Vagina (tissue), 2 donors: ENCODE measurements at regions not wholly inside any gene's neighbourhood (a gene's known extent, or its start where the extent isn't known, plus 50 kb on each side); places are given as distances from the start of the nearest gene placed in this dataset.

ENCODE experiments used
- CTCF ChIP-seq, 3 experiments: fragments of 450-650 bp in 2 of 3; fragments of 200-600 bp in 1 of 3; sonication (generic) in 1 of 3; IDR thresholded peaks; one replicate each; pipeline ENCODE4 v1.5.1; 2017 to 2019; ENCODE audit warnings: antibody characterized with exemption in 3 of 3, mild to moderate bottlenecking in 2 of 3, moderate library complexity in 2 of 3
- POLR2A ChIP-seq, 2 donors: fragments of 450-650 bp; IDR thresholded peaks; one replicate each; pipeline ENCODE4 v1.6.1; 2017; ENCODE audit warnings: antibody characterized with exemption in 2 of 2, mild to moderate bottlenecking in 2 of 2, moderate library complexity in 2 of 2
- POLR2AphosphoS5 ChIP-seq, 2 donors: sonication (generic); formaldehyde crosslinking; IDR thresholded peaks; one replicate each; pipeline ENCODE4 v1.9.0; 2017; ENCODE audit warnings: antibody characterized with exemption in 2 of 2, mild to moderate bottlenecking in 2 of 2, low read depth in 1 of 2; ENCODE audit not compliant: insufficient read depth in 1 of 2

DNA sequence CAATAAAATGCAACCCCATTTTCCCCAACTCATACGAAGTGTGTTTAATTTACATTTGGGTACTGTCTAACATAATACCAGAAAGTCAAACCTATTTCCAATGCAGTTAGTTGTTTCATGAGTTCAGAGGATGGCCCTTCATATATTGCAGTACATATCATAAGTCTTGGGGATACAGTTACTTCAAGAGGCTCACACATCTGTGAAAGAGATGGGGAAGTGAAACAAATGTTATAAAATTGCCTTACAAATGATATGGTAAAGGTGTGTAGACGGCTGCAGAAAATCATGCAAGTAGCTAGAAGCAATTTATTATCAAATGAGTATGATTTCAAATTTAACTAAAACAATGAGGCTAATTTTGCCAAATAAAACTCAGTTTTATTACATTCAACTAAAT, 219.0 kb upstream of the CDH12 start:
- TF ChIP-seq CTCF (IDR thresholded peaks at IDR 0.05) (no peak), POLR2A (IDR thresholded peaks at IDR 0.05) (no peak), POLR2AphosphoS5 (IDR thresholded peaks at IDR 0.05; ENCODE audit: insufficient read depth in 1 of 2, low read depth in 1 of 2) (no peak)
